ENCODE measurements at regions not wholly inside any gene's neighbourhood (a gene's known extent, or its start where the extent isn't known, plus 50 kb on each side); places are given as distances from the start of the nearest gene placed in this dataset.
"Not testable (repeated sequence)": the region's sequence is repeated elsewhere in the genome, so short reads cannot be mapped to it uniquely, and the experiment has no call there.

DNA sequence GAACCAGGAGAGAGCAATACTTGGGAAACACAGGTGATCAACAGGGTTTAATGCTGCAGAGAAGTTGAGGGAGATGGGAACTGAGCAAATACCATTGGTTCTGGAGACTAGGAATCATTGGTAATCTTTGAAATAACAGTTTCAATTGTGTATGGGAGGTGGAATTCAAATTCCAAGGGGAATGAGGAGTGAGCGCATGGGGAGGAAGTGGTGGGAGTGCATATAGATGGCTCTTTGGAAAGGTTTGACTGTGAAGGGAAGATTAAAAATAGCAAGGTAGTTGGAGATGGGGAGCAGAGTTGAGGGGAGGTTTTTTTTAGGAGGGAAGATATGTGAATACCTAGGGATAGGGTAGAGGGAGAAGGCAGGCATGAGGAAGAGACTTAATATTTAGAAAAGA lies 51.1 kb upstream of the ROPN1 start:
- DNase-seq: no peak

DNA sequence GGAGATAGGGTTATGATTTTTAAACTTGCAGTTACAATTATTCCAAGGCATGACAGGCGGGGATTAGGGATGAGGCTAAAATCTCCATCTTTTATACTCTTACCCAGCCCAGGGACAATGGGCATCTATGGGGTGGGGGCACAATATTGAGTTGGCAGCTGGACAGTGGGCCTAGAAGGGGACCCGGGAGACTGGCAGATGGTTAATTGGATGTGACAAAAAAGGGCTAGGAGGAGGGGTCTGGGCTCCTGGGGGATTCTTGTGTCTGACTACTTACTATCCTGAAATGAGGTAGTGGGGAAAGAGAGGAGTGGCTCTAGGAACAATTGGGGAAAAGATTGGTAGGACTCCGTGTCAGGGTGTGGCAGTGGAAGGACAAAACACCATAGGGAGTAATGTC lies 53.0 kb upstream of the ROPN1 start:
- DNase-seq: no peak

DNA sequence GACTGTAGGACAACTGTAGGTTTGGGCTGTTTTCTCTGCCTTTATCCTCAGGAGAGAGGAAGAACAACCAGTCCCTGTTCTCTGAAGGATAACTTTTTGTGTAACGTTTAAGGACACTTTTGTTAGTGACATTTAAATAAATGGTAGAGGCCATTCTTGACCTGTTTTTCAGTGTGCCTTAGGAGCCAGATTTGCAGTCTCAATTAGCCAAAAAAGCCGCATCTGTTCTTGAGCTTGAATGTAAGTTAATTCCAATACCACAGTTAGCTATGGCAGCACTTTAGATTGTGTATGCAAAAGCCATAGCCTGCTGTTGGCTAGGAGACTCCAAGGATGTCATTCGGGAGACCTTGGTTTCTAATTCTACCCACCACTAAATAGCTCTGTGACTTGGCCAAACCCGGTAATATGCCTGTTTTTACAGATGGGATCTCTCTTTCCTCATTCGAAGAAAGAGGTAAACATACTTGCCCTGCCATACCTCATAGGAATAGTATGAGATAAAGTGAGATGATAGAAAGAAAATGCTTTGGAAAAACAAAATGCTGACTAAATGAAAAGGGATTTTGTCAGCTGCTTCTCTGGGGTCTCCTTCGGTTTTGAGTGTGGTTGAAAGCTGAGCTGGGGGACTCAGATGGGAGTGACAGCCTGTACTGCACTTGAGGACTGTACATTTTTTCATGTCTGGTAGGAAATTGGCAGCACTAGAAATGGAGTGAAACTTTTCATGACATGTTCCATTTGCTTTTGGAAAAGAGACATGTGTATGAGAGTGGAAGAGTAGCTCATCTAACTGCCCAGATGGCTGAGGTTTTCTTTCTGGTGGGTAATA lies 57.3 kb upstream of the ROPN1 start:
- DNase-seq: no peak

DNA sequence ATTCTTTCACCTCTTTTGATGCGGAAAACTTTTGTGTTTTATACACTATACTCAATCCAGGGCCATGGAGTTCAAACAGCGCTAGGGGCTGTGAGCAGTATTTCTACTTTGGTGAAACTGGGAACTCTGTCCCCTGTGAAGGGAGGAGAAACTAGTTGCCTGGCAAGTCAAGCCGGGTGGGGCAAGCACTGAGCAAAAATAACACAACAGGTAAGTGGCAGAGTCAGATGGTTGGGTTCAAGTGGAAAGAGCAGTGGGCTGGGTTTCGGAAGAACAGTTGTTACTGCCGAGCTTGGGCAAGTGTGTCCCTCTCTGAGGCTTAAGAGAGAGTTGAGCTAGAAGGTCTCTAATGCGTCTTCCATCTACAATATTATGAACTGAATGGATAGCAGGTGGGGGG lies 59.7 kb upstream of the ROPN1 start:
- no peak for DNase-seq

DNA sequence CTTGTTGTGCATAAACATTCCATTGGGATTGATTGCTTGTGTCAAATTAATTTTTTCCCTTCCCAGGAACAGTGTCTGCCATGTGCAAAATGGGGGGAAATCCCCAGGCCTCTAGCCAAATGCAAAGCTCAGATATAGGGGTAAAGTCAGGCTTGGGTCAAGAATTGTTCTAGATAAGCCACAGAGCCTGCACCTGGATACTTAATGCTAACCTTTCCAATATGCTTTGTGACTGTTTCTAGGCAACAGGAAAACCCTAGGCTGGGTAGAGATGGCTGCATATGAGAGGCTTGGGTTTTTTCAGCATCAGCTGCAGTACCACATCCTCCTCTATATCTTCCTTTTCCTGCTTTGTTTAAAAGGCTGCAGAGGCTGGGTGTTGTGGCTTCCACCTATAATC lies 61.9 kb upstream of the ROPN1 start:
- DNase-seq: no peak

DNA sequence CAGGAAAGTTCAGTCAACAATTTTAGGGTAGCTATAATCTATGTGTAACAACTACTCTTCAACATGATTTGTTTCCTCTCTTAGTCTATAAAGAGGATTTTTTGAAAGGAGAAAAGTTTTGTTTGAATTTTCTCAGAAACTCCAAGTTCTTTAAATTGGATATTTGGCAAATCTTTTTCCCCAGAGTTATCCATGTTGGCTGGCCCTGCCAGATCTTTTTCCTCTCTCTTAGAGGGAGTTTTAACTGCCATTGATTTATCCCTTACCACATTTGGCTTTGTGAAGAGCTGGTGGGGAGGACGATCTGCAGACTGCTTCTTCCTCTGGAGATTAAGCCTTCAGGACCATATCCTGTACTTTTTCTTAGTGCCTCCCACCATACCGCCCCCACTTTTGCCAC lies 64.9 kb upstream of the ROPN1 start:
- DNase-seq: no peak

DNA sequence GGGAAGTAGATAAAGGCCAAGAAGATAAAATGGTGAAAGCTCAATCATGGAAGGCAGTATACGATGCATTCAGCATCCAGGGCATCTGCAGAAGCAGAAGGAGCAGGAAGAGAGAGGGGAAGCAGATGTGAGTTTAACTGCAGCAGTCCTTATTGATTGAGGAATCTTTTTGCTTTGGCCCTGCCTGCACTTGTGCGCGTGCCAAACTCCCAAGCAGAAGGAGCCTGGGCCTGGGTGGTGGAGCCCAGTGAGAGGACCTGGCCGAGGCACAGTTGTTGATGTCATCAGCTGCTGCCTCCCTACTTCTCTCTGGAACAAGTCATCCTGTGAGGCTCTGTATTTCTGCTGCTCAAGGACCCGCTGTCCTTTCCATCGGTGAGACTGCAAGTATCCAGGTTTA lies 65.5 kb upstream of the ROPN1 start:
- DNase-seq: no peak

DNA sequence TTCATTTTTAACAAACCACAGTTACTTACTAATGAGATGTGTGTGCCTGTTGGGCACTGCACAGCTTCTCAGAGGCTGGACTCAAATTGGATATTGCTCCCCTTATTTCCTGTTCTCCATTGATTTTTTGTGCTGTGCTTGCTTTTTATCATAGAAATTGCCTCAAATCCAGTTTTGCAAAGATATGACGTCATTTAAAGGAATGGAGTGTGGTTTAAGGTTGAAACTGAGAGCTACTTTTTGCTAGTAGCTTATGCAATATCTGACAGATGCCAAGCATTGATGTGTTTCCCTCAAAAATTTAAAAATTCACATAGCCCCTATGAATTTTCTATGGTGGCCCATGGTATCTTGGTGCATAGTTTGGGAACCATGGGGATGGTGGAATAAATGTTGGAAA lies 67.7 kb upstream of the ROPN1 start:
- no peak for DNase-seq

DNA sequence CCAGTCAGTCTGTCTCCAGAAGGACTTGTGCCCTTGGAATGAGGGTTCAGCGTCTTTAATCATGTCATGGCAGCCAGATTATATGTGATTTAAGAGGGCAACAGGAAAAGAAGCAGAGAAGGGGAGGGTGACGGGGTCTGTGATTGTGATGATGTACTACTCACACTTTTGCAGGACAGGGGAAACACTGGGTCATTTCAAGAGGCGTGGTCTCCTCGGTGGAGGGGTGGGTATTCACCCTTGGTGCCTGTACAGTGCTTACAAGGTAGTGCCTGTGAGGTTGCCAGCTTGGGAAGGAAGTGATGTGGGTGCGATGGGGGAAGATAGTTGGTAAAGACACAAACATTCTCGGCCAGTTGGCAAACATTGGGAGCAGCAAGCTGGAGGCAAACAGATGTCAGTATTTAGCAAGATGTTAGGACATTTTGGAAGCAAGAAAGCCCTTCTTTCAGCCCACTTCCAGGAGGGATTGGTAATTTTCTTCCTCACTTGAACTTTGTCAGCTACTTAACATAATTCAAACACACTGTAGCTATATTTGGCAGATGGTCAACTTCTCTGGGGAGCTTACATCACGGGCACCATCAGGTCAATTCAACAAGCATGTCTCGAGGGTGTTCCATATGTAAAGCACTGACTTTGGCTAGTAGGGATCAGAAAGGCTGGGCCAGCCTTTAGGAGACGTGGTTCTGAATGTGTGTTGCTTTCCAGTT lies 71.4 kb upstream of the ROPN1 start:
- no peak for DNase-seq

DNA sequence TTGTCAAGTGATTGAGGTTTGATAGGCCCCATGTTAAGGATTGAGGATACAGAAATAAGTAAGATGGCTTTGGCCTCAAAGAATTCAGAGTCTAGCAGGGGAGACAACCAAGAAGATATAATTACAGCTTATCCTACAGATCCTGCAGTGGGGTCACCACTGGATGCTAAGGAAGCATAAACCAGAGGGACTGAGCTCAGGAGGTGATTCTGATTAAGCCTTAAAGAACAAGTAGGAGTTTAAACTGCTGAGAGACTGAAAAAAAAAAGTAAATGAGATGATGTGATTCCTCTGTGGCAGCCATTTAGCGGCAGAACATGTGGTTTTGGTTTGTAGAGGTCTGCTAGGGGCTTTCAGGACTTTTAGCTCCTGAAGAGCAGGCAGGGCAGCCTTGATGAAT lies 72.1 kb upstream of the ROPN1 start:
- DNase-seq: no peak

DNA sequence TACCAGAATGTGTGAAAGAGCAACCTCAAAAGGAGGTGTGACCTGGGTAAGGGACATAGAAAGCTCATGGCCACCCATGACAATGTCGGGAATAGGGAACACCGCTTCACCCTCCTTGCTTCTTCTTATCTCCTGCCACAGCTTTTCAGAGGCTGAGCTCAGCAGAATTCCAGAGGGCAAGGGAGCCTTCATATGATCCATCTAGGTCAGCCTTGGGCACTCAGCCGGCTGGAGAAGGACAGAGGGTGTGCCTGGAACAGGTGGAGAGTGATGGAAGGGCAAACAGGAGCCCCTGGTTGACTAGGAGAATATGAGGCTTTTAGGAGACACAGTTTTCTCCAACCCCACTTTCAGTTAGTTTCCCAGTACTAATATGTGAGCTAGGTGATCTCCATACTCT lies 74.6 kb upstream of the ROPN1 start:
- not testable (repeated sequence) for DNase-seq

DNA sequence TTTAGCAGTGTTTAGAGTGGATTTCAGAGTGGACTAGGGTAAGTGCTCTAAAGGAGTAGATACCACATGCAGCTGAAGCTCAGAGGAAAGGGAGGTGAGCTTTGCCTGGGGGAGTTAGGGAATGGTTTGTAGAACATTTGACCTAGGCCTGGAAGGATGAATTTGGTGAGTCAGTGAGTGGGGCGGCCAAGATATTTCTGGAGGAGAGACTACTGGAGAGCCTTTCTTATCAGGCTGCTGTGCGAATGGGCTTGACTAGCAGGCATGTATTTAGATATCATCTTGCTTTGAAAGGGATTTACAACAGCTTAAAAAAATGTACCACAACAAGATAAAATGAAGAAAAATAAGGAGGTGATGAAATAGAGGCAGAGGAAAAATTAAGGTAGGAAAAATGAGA lies 77.8 kb upstream of the ROPN1 start:
- DNase-seq: not testable (repeated sequence)

DNA sequence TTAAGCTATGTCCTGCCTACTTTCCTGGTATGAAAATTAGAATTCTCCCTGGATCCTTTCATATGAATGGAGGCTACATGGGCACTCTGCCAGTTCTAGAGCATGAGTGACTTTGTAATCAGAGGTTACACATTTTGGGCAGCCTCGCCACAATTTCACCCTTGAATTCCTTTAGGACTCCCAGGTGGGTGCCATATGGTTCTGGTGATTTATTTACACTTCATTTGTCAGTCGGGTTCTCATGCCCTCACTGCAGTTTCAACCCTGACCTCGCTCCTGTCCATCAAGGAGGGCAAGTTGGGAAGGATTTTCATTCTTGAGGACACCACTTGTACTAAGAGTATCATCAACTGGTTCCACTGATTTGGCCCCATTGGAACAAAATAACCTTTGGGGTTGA lies 83.2 kb upstream of the ROPN1 start:
- DNase-seq: not testable (repeated sequence)

DNA sequence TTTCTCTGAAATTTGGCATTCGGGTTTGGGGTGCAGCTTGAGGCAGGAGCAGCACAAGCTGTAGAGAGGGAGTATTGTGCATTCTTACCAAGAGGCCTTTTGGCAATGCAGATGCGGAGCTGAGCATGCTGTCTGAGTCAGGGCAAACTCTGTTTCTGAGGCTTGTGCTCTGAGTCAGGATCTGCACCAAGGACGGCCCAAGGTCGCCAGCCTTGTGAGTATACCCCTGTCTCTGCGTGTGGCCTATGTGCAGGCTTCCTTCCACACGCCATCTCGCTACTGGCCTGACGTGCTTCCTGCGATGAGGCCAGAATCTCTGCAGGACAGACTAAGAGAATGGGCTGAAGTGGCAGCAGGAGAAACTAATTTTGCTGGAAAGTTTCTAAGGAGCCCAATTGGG lies 83.8 kb upstream of the ROPN1 start:
- no peak for DNase-seq

DNA sequence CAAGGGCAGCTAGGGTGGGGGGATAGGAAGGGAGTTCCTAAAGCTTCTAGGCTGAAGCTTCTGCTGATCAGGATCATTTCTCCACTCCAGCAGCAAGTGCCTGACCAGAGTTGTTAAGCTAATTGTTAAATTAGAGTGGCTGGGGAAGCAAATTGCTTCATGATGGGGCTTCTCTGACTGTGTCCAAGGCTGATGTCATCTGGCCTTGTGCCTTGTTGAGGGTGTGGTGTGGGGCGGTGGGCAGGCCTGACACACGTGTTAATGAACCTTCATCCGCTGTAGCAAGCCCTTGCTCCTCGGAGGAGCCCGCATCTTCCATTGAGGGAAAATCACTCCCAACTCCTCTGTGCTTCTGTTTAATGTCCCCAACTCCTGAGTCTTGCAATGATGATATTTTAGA lies 84.3 kb upstream of the ROPN1 start:
- DNase-seq: no peak

DNA sequence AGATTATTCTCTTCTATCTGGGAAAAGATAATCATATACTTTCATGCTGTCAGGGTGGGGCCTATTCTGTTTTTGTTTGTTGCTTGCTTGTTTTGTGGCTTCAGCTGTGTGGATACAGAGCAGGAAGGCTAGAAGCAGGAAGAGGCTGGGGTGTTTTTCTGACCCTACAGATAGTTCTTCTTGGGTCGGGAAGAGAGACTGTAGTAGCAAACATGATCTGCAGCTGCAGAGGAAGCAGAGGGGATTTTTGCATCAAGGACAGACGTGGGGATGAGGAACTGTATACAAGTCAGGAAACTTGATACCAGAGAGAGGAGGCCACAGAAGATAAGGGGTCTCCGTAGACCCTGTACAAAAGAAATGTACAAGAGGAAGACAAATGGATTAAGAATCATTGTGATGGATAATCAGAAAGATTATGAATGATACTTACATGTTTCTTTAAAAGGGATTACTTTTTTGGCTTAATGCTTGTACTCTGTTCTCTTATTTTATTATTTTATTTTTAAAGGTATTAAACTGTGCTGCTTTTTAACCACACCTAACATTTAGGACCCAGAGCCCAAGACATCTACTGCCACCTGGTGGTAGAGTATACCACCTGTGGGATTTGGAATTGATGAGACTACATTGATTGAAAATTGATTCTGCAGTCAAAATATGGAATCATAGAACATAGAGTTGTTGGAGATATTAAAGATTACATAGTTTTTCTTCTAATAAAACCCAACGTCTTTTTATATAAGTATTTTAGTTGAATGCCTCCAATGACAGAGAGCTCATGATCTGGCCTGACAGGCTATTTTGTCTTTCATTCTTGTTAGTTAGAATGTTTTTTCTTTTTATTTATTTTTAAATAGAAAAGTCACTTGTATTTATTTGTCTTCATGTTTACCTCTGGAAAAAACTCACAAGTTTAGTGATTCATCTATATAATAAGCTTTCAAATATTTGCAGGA lies 87.3 kb upstream of the ROPN1 start:
- peak; percentile 57 for DNase-seq

DNA sequence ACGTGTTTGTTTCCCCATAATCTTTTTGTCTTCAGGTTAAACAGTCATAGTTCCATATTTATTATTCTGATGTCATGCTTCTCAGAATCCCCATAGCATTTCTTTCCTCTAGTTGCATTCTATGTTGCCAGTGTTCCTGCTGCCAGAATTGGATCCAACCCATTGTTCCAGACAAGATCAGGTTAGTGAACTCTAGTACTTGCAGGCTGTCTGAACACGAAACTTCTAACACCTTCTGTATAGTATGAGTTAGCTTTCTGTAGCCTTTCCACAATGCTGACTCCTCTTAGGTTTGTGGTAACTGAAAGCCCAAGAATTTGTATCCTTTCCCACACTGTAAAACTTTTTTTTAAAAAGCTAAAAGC lies 88.0 kb upstream of the ROPN1 start:
- DNase-seq: no peak

DNA sequence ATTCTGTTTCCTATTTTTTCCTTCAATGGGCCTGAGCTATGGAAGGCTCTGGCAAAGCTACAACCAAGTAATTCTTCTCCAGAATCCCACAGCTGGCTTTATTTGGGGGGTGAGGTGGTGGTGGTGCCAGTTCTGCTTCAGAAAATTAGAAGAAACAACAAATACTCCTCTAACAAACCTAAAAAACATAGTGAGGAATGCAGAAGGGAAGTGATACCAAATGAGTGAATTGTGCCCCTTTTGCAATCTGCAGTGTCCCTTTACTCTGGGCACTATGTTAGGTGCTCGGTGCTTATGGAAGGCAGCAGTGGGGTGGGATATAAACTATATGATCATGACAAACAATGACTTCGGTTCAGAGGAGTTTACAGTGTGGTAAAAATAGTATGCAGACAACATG lies 90.4 kb upstream of the ROPN1 start:
- no peak for DNase-seq

DNA sequence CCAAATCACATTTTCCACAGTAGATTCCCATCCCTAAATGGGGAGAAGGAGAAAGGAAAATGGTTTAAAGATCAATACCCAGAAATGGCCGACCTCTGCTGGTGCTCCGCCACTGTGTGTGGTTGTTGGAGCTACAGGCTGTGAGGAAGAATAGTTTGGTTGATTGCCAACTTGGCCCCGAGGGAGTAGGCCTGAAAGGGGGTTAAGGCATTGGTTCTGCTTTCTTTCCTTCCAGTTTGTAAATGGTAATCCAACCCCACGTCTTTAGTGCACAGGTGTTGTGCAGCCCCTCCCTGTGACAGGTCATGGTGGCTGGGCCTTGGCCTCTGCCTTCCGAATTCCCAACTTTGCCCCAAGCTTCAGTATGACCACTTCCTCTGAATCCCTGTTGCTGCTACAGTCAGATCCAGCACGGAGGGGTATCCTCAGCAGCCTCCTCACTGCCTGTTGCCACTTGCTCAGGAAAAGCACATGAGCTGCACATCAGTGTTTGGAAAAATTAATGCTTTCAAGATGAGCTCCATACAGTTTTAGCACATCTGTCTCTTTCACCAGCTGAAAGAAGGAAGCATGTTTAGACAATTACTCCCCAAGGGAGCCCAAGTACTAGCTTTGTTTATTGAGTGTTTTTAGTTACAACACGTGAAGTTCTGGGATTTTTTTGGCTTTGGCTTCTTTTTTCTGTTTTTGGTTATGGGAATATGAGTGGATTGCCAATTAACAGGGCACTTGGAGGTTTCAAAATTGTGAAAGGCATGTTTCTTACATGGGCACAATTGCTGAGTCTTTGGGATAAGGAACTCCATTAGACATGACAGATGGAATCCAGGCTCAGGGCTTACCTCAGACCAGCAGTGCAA lies 92.3 kb upstream of the ROPN1 start:
- no peak for DNase-seq

DNA sequence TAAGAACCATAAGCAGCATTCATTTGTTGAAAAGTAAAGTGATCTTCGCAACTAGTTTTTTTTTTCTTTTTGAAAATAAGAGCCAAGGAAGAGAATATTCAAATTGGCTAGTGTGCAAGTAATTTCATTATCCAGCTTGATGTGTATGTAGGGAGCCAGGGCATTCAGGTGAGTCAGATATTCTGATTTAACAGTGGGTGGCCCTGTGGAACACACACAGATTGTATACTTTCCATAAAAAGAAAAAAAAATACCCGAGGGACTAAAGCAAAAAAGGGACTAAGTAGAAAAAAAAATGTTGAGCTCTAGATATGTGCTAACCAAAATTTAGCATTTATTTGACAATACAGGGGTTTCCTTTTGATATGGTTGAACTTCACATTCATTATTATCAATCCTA lies 96.9 kb upstream of the ROPN1 start:
- no peak for DNase-seq

DNA sequence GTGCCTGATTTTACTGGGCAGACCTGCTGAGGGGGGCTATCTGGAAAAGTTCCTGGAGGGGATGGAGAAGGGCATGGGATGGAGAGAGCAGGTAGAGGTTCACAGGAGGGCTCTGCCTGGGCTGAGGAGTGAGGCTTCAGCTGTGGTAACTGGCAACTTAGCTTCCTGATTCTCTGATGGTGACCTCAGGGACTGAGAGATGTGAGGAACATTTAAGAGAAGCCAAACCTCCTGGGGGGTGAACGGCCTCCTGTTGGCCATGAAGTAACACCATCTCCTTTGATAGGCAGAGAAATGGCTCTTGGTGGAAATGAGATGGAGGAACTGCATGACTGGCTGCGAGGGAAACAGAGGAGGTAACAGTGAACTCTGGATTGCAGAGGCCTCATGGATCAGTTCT lies 97.3 kb upstream of the ROPN1 start:
- no peak for DNase-seq

DNA sequence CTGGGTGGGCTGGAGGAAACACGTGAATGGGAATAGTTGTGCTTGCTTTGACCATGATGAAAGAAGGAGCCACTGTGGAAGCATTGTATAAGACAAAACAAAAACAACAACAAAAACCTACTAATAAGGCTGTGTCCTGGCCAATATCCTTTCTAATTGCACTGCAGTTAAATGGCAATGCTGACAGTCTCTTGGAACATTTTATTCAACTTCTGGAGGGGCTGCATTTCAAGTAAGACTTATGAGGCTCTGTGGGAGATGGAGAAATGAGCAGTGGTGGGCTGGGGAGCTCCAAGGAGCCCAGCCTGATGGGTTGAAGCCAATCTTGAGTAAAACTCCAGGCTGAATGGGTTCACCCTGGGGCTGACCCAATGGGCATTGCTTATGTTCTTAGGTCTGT lies 99.8 kb upstream of the ROPN1 start:
- no peak for DNase-seq

DNA sequence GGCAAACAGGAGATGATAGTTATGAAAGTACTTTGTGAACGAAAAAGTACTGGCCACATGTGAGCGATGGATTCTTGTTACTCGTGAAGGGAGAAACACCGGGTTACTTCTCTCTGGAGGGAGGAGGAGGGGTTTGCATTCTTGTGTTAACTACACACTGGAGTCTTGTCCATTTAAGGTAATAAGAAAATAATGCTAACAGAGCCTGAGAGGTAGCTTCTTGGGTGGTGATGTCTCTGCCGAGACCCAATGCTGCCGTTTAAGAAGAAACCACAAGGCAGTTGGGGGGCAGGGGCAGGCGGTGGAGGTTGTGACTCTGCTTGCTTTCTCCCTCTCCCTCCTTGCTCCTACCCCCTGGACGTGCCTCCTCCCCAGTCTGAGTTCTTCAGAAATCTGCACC lies 100.9 kb upstream of the ROPN1 start:
- DNase-seq: no peak

Measured in activated CD4-positive, alpha-beta T cell treated with anti-CD3 and anti-CD28 coated beads, Interleukin-2, Interleukin-6, amounts not matched to agents 100 ng/mL and 50 ng/mL, durations not matched to agents 16 hours and 8 hours (primary cell).